Bronchial epithelial cell (primary cell): ENCODE measurements at regions not wholly inside any gene's neighbourhood (a gene's known extent, or its start where the extent isn't known, plus 50 kb on each side); places are given as distances from the start of the nearest gene placed in this dataset.

Source experiments
- DNase-seq: peaks from one replicate; pipeline ENCODE4 v3.0.0-alpha.2; 2010; ENCODE audit warnings: low read depth
- FAIRE-seq: peaks from 2 replicates; lab custom pipeline; 2011; peaks lifted over from hg19 to GRCh38; lab: Jason Lieb, UNC
- H3K27me3 ChIP-seq: 2 replicates; pipeline ENCODE4 v1.5.1; 2011; ENCODE audit warnings: low read length; ENCODE audit not compliant: control insufficient read depth, insufficient read depth
- H3K36me3 ChIP-seq: 2 replicates; pipeline ENCODE4 v1.5.1; 2011; ENCODE audit warnings: low read length; ENCODE audit not compliant: control insufficient read depth, insufficient read depth
- H3K4me3 ChIP-seq: 2 replicates; pipeline ENCODE4 v1.5.1; 2011; ENCODE audit warnings: mild to moderate bottlenecking, low read depth, low read length, control low read depth
- TF ChIP-seq, protein P1 (sequence below): IDR thresholded peaks from 2 replicates; pipeline ENCODE4 v1.5.1; 2011; ENCODE audit warnings: mild to moderate bottlenecking, moderate library complexity, low read length, control low read depth, inconsistent platforms; ENCODE audit not compliant: insufficient read depth, severe bottlenecking

DNA sequence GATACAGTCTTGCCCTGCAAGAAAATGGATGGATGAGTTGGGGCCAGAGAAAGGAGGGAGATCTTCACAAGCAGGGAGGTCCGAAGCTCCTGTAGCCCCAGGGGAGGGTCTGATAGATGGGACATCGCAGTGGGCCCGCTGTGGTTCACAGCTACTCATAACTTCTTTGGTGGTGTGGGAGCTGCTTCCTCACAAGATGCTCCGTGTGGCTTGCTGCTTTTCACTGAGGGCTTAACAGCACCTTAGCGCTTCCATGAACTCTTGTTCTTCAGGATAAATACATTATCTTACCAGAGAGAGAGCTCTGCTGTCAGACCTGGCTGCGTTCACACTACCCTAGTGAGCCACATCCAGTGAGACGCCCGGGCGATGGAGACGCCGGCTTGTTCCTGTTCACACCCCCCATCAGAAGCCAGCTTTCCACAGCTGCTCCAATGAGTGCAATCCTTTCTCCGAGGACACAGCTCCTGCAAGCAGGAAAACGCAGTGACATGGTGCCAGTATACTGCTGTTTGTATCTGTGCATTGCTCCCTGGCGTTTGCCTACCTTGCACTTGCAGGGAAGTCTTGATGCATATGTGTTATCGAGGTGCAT is 599.8 kb downstream of the AJAP1 start:
- DNase-seq, result no peak
- Histone ChIP-seq H3K27me3 (no peaks in the 10 kb centered on the region), H3K4me3 (no peak overlapping the region), H3K36me3 (no peaks in the 10 kb centered on the region)
- no peak for FAIRE-seq
- TF ChIP-seq, protein P1, sequence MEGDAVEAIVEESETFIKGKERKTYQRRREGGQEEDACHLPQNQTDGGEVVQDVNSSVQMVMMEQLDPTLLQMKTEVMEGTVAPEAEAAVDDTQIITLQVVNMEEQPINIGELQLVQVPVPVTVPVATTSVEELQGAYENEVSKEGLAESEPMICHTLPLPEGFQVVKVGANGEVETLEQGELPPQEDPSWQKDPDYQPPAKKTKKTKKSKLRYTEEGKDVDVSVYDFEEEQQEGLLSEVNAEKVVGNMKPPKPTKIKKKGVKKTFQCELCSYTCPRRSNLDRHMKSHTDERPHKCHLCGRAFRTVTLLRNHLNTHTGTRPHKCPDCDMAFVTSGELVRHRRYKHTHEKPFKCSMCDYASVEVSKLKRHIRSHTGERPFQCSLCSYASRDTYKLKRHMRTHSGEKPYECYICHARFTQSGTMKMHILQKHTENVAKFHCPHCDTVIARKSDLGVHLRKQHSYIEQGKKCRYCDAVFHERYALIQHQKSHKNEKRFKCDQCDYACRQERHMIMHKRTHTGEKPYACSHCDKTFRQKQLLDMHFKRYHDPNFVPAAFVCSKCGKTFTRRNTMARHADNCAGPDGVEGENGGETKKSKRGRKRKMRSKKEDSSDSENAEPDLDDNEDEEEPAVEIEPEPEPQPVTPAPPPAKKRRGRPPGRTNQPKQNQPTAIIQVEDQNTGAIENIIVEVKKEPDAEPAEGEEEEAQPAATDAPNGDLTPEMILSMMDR, result no peak

DNA sequence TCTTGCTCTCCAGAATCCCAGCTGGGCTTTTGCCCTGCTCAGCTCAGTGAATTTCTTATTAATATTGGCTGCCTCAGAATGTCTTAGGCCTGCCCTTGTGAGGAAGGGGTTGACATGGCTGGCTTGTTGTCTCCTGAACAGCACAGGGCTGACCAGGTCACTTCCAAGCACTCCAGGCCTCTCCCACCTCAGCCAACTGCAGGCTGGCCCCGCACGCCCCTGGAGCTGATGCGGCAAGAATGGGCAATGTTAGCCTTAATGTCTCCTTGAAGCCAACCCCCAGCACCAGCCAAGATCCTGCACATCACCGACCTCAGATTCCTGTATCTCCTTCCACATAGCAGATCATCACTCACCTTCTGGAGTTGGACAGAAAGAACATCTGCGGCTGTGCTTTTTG is 598.6 kb downstream of the AJAP1 start:
- TF ChIP-seq, protein P1, result no peak
- FAIRE-seq (no peak), DNase-seq (no peak)
- no peaks in the 10 kb centered on the region for H3K36me3 ChIP-seq
- no peak overlapping the region for H3K4me3 ChIP-seq
- no peaks in the 10 kb centered on the region for H3K27me3 ChIP-seq

- no peak overlapping the region for H3K4me3 ChIP-seq
- FAIRE-seq (no peak), DNase-seq (no peak)
- H3K27me3 ChIP-seq, result no peaks in the 10 kb centered on the region
- TF ChIP-seq, protein P1, result no peak
- H3K36me3 ChIP-seq, result no peaks in the 10 kb centered on the region
Observed at GRCh38 chr1:5250336-5250735, 595.9 kb downstream of the AJAP1 start.

DNA sequence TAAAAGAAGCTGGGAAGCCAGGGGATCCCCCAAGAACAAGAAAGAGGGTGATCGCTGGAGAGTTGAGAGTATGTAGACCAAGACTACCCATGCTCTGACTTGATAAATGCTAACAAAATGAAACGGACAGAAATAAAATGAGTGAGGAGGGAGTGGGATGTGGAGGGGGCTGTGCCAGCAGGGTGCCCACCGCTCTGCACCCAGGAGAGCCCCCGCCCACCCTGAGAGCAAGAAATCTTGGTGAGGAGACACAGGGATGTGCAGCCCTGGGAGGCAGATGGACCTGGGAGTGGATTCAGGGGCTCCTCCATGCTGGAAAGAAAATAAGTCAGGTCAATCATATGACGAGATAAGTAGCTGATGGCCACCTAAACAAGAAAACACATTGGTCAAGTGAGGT is 590.9 kb downstream of the AJAP1 start:
- no peaks in the 10 kb centered on the region for H3K36me3 ChIP-seq
- FAIRE-seq, result no peak
- TF ChIP-seq, protein P1, result no peak

GRCh38 chr1:5244631-5245285 is 590.3 kb downstream of the AJAP1 start:
- TF ChIP-seq, protein P1, result no peak
- FAIRE-seq (no peak), DNase-seq (no peak)
- Histone ChIP-seq H3K27me3 (no peaks in the 10 kb centered on the region), H3K4me3 (no peak overlapping the region), H3K36me3 (no peaks in the 10 kb centered on the region)

More for the DNA sequence above, 590.9 kb downstream of the AJAP1 start:
- Histone ChIP-seq H3K4me3 (no peak overlapping the region), H3K27me3 (no peaks in the 10 kb centered on the region)
- no peak for DNase-seq
